Stomach (tissue), 8 donors: ENCODE measurements at regions not wholly inside any gene's neighbourhood (a gene's known extent, or its start where the extent isn't known, plus 50 kb on each side); places are given as distances from the start of the nearest gene placed in this dataset.

Experiments
- DNase-seq, 2 donors: peaks; one replicate each; pipeline versions ENCODE4 v3.0.0 to v3.0.0-alpha.2; 2013 to 2019
- H3K27ac ChIP-seq, 5 donors: fragments of 200-600 bp in 4 of 5; sonication (generic) in 4 of 5; one replicate each; pipeline ENCODE4 v1.5.1; 2013 to 2019; ENCODE audit warnings: mild to moderate bottlenecking in 1 of 5, moderate library complexity in 1 of 5
- H3K27me3 ChIP-seq, 3 donors: fragments of 200-600 bp; sonication (generic); one replicate each; pipeline ENCODE4 v1.5.1; 2017 to 2019; ENCODE audit warnings: mixed run types in 1 of 3
- H3K36me3 ChIP-seq, 4 donors: fragments of 200-600 bp; sonication (generic); 1 replicate in 3 of 4; 2 replicates in 1 of 4; pipeline ENCODE4 v1.5.1; 2016 to 2019
- H3K4me1 ChIP-seq, 4 donors: fragments of 200-600 bp; sonication (generic); one replicate each; pipeline ENCODE4 v1.5.1; 2016 to 2019
- H3K4me3 ChIP-seq, 4 donors: fragments of 200-600 bp; sonication (generic) in 3 of 4; one replicate each; pipeline ENCODE4 v1.5.1; 2016 to 2019; ENCODE audit warnings: mild to moderate bottlenecking in 1 of 4
- H3K9me3 ChIP-seq, 4 donors: fragments of 200-600 bp; sonication (generic); one replicate each; pipeline ENCODE4 v1.5.1; 2016 to 2019
- CTCF ChIP-seq, 7 experiments: fragments of 450-650 bp in 4 of 7; fragments of 200-600 bp in 3 of 7; sonication (generic) in 3 of 7; IDR thresholded peaks; one replicate each; pipeline ENCODE4 v1.5.1; 2016 to 2019; ENCODE audit warnings: antibody characterized with exemption in 7 of 7, control low read depth in 2 of 7, mild to moderate bottlenecking in 1 of 7
- EP300 ChIP-seq: sonication (generic); formaldehyde crosslinking; IDR thresholded peaks from one replicate; pipeline ENCODE4 v1.6.1; 2017; ENCODE audit warnings: antibody characterized with exemption
- POLR2A ChIP-seq, 4 donors: fragments of 450-650 bp; IDR thresholded peaks; one replicate each; pipeline ENCODE4 v1.6.1; 2016; ENCODE audit warnings: antibody characterized with exemption in 4 of 4, control low read depth in 2 of 4, mild to moderate bottlenecking in 1 of 4, moderate library complexity in 1 of 4
- POLR2AphosphoS5 ChIP-seq, 3 donors: sonication (generic); formaldehyde crosslinking; IDR thresholded peaks; one replicate each; pipeline ENCODE4 v1.6.1; 2016; ENCODE audit warnings: antibody characterized with exemption in 3 of 3
- WGBS, 5 donors: extraction: QIAGEN DNeasy Blood & Tissue Kit in 3 of 5; methylation state at CpG; one replicate each; pipeline versions ENCODE4 v1.1.5 to v1.1.7; 2013 to 2018; 5-methylcytosine and 5-hydroxymethylcytosine counted together
- intact Hi-C: fragments of 100-400 bp; cut with DNase I; formaldehyde crosslinking; loops from one replicate; pipeline ENCODE4 v1.15.1; 2023; ENCODE audit warnings: low total_unique reads
- donor health status: healthy with polysubstance abuse.
- donor health status: Bipolar disorder and iron deficiency.
- donor health status: healthy.

DNA sequence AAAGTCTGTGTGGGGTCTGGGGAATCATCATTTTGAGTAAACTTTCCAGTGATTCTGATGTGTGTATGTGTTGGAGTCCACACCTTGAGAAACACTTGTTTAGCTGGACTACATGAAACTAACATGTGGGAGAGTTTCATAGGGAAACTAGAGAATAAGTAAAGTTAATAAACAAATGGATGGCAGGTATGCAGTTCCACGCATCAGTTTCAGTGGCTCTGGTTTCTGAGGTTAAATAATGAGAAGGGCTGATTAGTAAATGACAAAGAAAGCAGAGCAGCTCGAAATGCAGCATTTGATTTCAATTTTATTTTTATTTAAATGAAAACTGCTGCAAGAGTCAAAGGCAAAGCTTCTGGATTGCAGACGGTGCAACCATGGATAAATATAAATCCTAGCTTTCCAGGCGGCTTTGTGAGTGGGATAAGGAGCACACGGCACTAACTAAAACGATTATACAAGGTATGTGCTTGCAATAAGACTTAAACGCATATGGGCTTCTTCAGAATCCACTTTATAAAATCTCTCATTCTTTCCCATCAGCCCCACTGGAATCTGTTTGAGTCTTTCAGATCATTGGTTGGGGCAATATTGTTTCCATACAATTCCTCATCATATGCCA, 310.7 kb downstream of the PLPP3 start:
- intact Hi-C loops, result no loop called here
- DNase-seq, result no peak
- no peak for TF ChIP-seq CTCF (IDR thresholded peaks at IDR 0.05)
- TF ChIP-seq EP300, result no peak
- no peak for TF ChIP-seq POLR2AphosphoS5 (IDR thresholded peaks at IDR 0.05)
- no peak for TF ChIP-seq POLR2A (IDR thresholded peaks at IDR 0.05)
- Histone ChIP-seq H3K27ac (no peak overlapping the region), H3K27me3 (no peaks in the 10 kb centered on the region), H3K36me3 (no peaks in the 10 kb centered on the region), H3K4me1 (no peaks in the 10 kb centered on the region), H3K9me3 (no peaks in the 10 kb centered on the region), H3K4me3 (no peak overlapping the region)
- WGBS, 5 donors, result 79 to 84% (median 84%) methylated on average over 7 of the region's 7 CpGs

DNA sequence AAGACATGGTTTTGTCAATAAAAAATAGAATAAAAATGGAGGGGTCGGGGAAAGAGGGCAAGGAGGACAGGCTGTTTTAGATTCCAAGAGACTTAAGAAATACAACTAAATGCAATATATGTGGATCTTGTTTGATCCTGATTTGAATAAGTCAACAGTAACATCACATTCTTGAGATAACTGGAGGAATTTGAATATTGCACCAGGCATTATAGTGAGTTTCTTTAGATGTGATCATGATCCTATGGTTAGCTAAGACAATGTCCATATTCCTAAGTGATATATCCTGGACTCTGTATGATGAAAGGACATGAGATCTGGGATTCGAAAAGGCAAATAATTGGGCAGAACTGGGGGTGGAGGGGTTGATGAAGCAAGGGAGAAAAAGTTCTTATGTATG, 311.8 kb downstream of the PLPP3 start:
- Histone ChIP-seq H3K27me3 (no peaks in the 10 kb centered on the region), H3K4me1 (no peaks in the 10 kb centered on the region), H3K27ac (no peak overlapping the region), H3K36me3 (no peaks in the 10 kb centered on the region), H3K4me3 (no peak overlapping the region), H3K9me3 (no peaks in the 10 kb centered on the region)
- intact Hi-C loops, result no loop called here
- 77 to 95% (median 91%) methylated on average over 2 of the region's 2 CpGs for WGBS, 5 donors
- TF ChIP-seq EP300 (no peak), POLR2A (IDR thresholded peaks at IDR 0.05) (no peak), POLR2AphosphoS5 (IDR thresholded peaks at IDR 0.05) (no peak), CTCF (IDR thresholded peaks at IDR 0.05) (no peak)
- DNase-seq, result no peak

- Histone ChIP-seq H3K4me3 (no peak overlapping the region), H3K9me3 (no peaks in the 10 kb centered on the region), H3K27me3 (no peaks in the 10 kb centered on the region), H3K27ac (no peak overlapping the region), H3K4me1 (no peaks in the 10 kb centered on the region), H3K36me3 (no peaks in the 10 kb centered on the region)
- DNase-seq, result no peak
- 74 to 86% (median 77%) methylated on average over 3 of the region's 3 CpGs for WGBS, 5 donors
- intact Hi-C loops, result no loop called here
- TF ChIP-seq CTCF (IDR thresholded peaks at IDR 0.05) (no peak), POLR2AphosphoS5 (IDR thresholded peaks at IDR 0.05) (no peak), POLR2A (IDR thresholded peaks at IDR 0.05) (no peak), EP300 (no peak)
Observed at GRCh38 chr1:56266359-56266758, 313.0 kb downstream of the PLPP3 start.

GRCh38 chr1:56265216-56265615, 314.1 kb downstream of the PLPP3 start:
- Histone ChIP-seq H3K27me3 (no peaks in the 10 kb centered on the region), H3K36me3 (no peaks in the 10 kb centered on the region), H3K9me3 (peaks cover 0 to 4% (median 4%) of the 10 kb centered on the region in 4 donors), H3K27ac (no peak overlapping the region), H3K4me1 (no peaks in the 10 kb centered on the region), H3K4me3 (no peak overlapping the region)
- intact Hi-C loops, result no loop called here
- DNase-seq, result no peak
- TF ChIP-seq POLR2AphosphoS5 (IDR thresholded peaks at IDR 0.05), result no peak
- no peak for TF ChIP-seq CTCF (IDR thresholded peaks at IDR 0.05)
- TF ChIP-seq POLR2A (IDR thresholded peaks at IDR 0.05), result no peak
- no peak for TF ChIP-seq EP300
